ENCODE measurements at regions not wholly inside any gene's neighbourhood (a gene's known extent, or its start where the extent isn't known, plus 50 kb on each side); places are given as distances from the start of the nearest gene placed in this dataset.

- TF ChIP-seq CTCF (conservative IDR thresholded peaks at IDR 0.05 in 1 of 2, IDR thresholded peaks at IDR 0.05 in 1 of 2; ENCODE audit: low read depth in 1 of 2, low read length in 2 of 2) = no peak
- TF ChIP-seq EZH2 (IDR thresholded peaks at IDR 0.05; ENCODE audit: low read length, missing control alignments) = no peak
These were observed 275.3 kb downstream of the COG6 start for GRCh38 chr13:39930544-39931444.

Data from fibroblast of lung (primary cell).